Eye (tissue), 1 donor: ENCODE measurements at regions not wholly inside any gene's neighbourhood (a gene's known extent, or its start where the extent isn't known, plus 50 kb on each side); places are given as distances from the start of the nearest gene placed in this dataset.
"Not testable (repeated sequence)": the region's sequence is repeated elsewhere in the genome, so short reads cannot be mapped to it uniquely, and the experiment has no call there.

Experiments used
- DNase-seq: peaks from one replicate; pipeline ENCODE4 v3.0.0-alpha.2; 2015

GRCh38 chr4:3611778-3612177 lies 79.6 kb upstream of the LRPAP1 start:
- no peak for DNase-seq

- not testable (repeated sequence) for DNase-seq
Measured at GRCh38 chr4:3610851-3611250, 78.6 kb upstream of the LRPAP1 start.

GRCh38 chr4:3609905-3610304 lies 77.7 kb upstream of the LRPAP1 start:
- DNase-seq: not testable (repeated sequence)

GRCh38 chr4:3607690-3608552 lies 75.7 kb upstream of the LRPAP1 start:
- peak; percentile 38 for DNase-seq

GRCh38 chr4:3606850-3607249 lies 74.6 kb upstream of the LRPAP1 start:
- not testable (repeated sequence) for DNase-seq

GRCh38 chr4:3606271-3606670 lies 74.0 kb upstream of the LRPAP1 start:
- not testable (repeated sequence) for DNase-seq

- no peak for DNase-seq
Measured at GRCh38 chr4:3605491-3605890, 73.3 kb upstream of the LRPAP1 start.

- not testable (repeated sequence) for DNase-seq
Measured at GRCh38 chr4:3602886-3603645, 70.8 kb upstream of the LRPAP1 start.

GRCh38 chr4:3601992-3602391 lies 69.8 kb upstream of the LRPAP1 start:
- no peak for DNase-seq

- DNase-seq: not testable (repeated sequence)
Measured at GRCh38 chr4:3601108-3601690, 69.0 kb upstream of the LRPAP1 start.

GRCh38 chr4:3599951-3600350 lies 67.7 kb upstream of the LRPAP1 start:
- no peak for DNase-seq

GRCh38 chr4:3598695-3599227 lies 66.5 kb upstream of the LRPAP1 start:
- DNase-seq: no peak

- DNase-seq: not testable (repeated sequence)
Measured at GRCh38 chr4:3597896-3598505, 65.8 kb upstream of the LRPAP1 start.

GRCh38 chr4:3596957-3597733 lies 64.9 kb upstream of the LRPAP1 start:
- DNase-seq: not testable (repeated sequence)

GRCh38 chr4:3595627-3596291 lies 63.5 kb upstream of the LRPAP1 start:
- peak; percentile 28 for DNase-seq

GRCh38 chr4:3594751-3595150 lies 62.5 kb upstream of the LRPAP1 start:
- DNase-seq: not testable (repeated sequence)

- not testable (repeated sequence) for DNase-seq
Measured at GRCh38 chr4:3589946-3590924, 58.0 kb upstream of the LRPAP1 start.

- DNase-seq: not testable (repeated sequence)
Measured at GRCh38 chr4:3589379-3589778, 57.2 kb upstream of the LRPAP1 start.

GRCh38 chr4:3588517-3589194 lies 56.4 kb upstream of the LRPAP1 start:
- DNase-seq: peak; percentile 38
